WTC11 (cell line): ENCODE measurements at regions not wholly inside any gene's neighbourhood (a gene's known extent, or its start where the extent isn't known, plus 50 kb on each side); places are given as distances from the start of the nearest gene placed in this dataset.

Source experiments
- ATAC-seq: fragments of 200-7000 bp; cut with Tn5 transposase; 2 replicates; pipeline ENCODE4 v1.10.0; 2021; ENCODE audit warnings: mild to moderate bottlenecking, moderate library complexity
- CTCF ChIA-PET: fragments of 300-600 bp; sonication (Branson Sonifier 250); formaldehyde crosslinking; loops from one replicate; lab custom pipeline; 2021; ENCODE audit warnings: antibody characterized with exemption; lab: Charles Lee
- POLR2A ChIA-PET: fragments of 350-600 bp; sonication (Branson Sonifier 250); formaldehyde crosslinking; loops from one replicate; lab custom pipeline; 2021; ENCODE audit warnings: antibody characterized with exemption; lab: Charles Lee
- DNase-seq: peaks from one replicate; pipeline ENCODE4 v3.0.0; 2021; ENCODE audit warnings: low spot score
- H3K27ac Mint-ChIP-seq: 2 replicates; pipeline ENCODE4 v1.8.0; 2021; ENCODE audit warnings: mixed read lengths
- H3K27me3 Mint-ChIP-seq: 2 replicates; pipeline ENCODE4 v1.8.0; 2021; ENCODE audit warnings: low read depth, mild to moderate bottlenecking, moderate library complexity, mixed read lengths
- H3K36me3 Mint-ChIP-seq: 2 replicates; pipeline ENCODE4 v1.8.0; 2021; ENCODE audit warnings: mixed read lengths
- H3K4me1 Mint-ChIP-seq: 2 replicates; pipeline ENCODE4 v1.8.0; 2022; ENCODE audit warnings: mixed read lengths
- H3K4me3 Mint-ChIP-seq: 2 replicates; pipeline ENCODE4 v1.8.0; 2021; ENCODE audit warnings: mild to moderate bottlenecking, moderate library complexity, mixed read lengths
- H3K9me3 Mint-ChIP-seq: 2 replicates; pipeline ENCODE4 v1.8.0; 2021; ENCODE audit warnings: mixed read lengths
- ATF1 ChIP-seq: sonication (generic); formaldehyde crosslinking; IDR thresholded peaks from 2 replicates; pipeline ENCODE4 v1.8.1; 2023; ENCODE audit warnings: mild to moderate bottlenecking, moderate library complexity, missing genetic modification reagents
- ATF2 ChIP-seq: sonication (generic); formaldehyde crosslinking; IDR thresholded peaks from 2 replicates; pipeline ENCODE4 v1.8.1; 2022; ENCODE audit warnings: low read depth, missing genetic modification reagents, borderline replicate concordance
- CDX4 ChIP-seq: fragments of 250-450 bp; sonication (Bioruptor Pico); IDR thresholded peaks from 2 replicates; pipeline ENCODE4 v1.9.0; 2021; ENCODE audit warnings: moderate library complexity, mild to moderate bottlenecking, inconsistent platforms, borderline replicate concordance
- CREB1 ChIP-seq: sonication (generic); formaldehyde crosslinking; IDR thresholded peaks from 2 replicates; pipeline ENCODE4 v1.8.0; 2023; ENCODE audit warnings: mild to moderate bottlenecking, missing genetic modification reagents
- ELF4 ChIP-seq: sonication (generic); formaldehyde crosslinking; IDR thresholded peaks from 2 replicates; pipeline ENCODE4 v1.8.1; 2022; ENCODE audit warnings: low read depth, mild to moderate bottlenecking, moderate library complexity, missing genetic modification reagents
- EMX1 ChIP-seq: fragments of 250-450 bp; sonication (Bioruptor Pico); IDR thresholded peaks from 2 replicates; pipeline ENCODE4 v1.8.0; 2021; ENCODE audit warnings: mild to moderate bottlenecking
- GRHL2 ChIP-seq: fragments of 250-450 bp; sonication (Bioruptor Pico); IDR thresholded peaks from 2 replicates; pipeline ENCODE4 v1.8.0; 2022; ENCODE audit warnings: mild to moderate bottlenecking, moderate library complexity; ENCODE audit not compliant: insufficient replicate concordance, severe bottlenecking
- NFE2L1 ChIP-seq: sonication (generic); formaldehyde crosslinking; IDR thresholded peaks from 2 replicates; pipeline ENCODE4 v1.8.1; 2023; ENCODE audit warnings: missing genetic modification reagents
- TCF7 ChIP-seq: sonication (generic); formaldehyde crosslinking; IDR thresholded peaks from 2 replicates; pipeline ENCODE4 v1.8.0; 2022; ENCODE audit warnings: mild to moderate bottlenecking, low read depth, missing genetic modification reagents, moderate library complexity
- TEAD4 ChIP-seq: sonication (generic); formaldehyde crosslinking; IDR thresholded peaks from 2 replicates; pipeline ENCODE4 v1.8.0; 2022; ENCODE audit warnings: mild to moderate bottlenecking, missing genetic modification reagents
- ZNF219 ChIP-seq: sonication (generic); formaldehyde crosslinking; IDR thresholded peaks from 2 replicates; pipeline ENCODE4 v1.8.0; 2023; ENCODE audit warnings: missing genetic modification reagents, mild to moderate bottlenecking, borderline replicate concordance
- ZNF532 ChIP-seq: fragments of 250-450 bp; sonication (Bioruptor Pico); IDR thresholded peaks from 2 replicates; pipeline ENCODE4 v1.9.0; 2021; ENCODE audit warnings: mild to moderate bottlenecking, borderline replicate concordance
- TF ChIP-seq, protein P1 (sequence below): fragments of 250-450 bp; sonication (Bioruptor Pico); IDR thresholded peaks from 2 replicates; pipeline ENCODE4 v1.8.0; 2021; ENCODE audit warnings: mild to moderate bottlenecking
- TF ChIP-seq, protein P2 (sequence below): fragments of 250-450 bp; sonication (Bioruptor Pico); conservative IDR thresholded peaks from 2 replicates; pipeline ENCODE4 v1.9.0; 2021; ENCODE audit warnings: mild to moderate bottlenecking
- TF ChIP-seq, protein P3 (sequence below): fragments of 250-450 bp; sonication (Bioruptor Pico); IDR thresholded peaks from 2 replicates; pipeline ENCODE4 v1.9.0; 2021; ENCODE audit warnings: mild to moderate bottlenecking
- TF ChIP-seq, protein P4 (sequence below): fragments of 250-450 bp; sonication (Bioruptor Pico); IDR thresholded peaks from 2 replicates; pipeline ENCODE4 v2.1.2; 2022; ENCODE audit warnings: mild to moderate bottlenecking, moderate library complexity

GRCh38 chr13:44812818-44813217, 176.5 kb downstream of the NUFIP1 start (continued):
- TF ChIP-seq ZNF532 (CRISPR knock-in tag) (no peak), ATF1 (CRISPR knock-in tag) (no peak), TCF7 (CRISPR knock-in tag) (no peak), ATF2 (CRISPR knock-in tag) (no peak), GRHL2 (CRISPR knock-in tag) (no peak), CREB1 (CRISPR knock-in tag) (no peak), ZNF219 (CRISPR knock-in tag) (no peak), EMX1 (no peak), TEAD4 (CRISPR knock-in tag) (no peak)
- TF ChIP-seq, protein P1, sequence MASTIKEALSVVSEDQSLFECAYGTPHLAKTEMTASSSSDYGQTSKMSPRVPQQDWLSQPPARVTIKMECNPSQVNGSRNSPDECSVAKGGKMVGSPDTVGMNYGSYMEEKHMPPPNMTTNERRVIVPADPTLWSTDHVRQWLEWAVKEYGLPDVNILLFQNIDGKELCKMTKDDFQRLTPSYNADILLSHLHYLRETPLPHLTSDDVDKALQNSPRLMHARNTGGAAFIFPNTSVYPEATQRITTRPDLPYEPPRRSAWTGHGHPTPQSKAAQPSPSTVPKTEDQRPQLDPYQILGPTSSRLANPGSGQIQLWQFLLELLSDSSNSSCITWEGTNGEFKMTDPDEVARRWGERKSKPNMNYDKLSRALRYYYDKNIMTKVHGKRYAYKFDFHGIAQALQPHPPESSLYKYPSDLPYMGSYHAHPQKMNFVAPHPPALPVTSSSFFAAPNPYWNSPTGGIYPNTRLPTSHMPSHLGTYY (CRISPR knock-in tag), result no peak
- TF ChIP-seq, protein P2, sequence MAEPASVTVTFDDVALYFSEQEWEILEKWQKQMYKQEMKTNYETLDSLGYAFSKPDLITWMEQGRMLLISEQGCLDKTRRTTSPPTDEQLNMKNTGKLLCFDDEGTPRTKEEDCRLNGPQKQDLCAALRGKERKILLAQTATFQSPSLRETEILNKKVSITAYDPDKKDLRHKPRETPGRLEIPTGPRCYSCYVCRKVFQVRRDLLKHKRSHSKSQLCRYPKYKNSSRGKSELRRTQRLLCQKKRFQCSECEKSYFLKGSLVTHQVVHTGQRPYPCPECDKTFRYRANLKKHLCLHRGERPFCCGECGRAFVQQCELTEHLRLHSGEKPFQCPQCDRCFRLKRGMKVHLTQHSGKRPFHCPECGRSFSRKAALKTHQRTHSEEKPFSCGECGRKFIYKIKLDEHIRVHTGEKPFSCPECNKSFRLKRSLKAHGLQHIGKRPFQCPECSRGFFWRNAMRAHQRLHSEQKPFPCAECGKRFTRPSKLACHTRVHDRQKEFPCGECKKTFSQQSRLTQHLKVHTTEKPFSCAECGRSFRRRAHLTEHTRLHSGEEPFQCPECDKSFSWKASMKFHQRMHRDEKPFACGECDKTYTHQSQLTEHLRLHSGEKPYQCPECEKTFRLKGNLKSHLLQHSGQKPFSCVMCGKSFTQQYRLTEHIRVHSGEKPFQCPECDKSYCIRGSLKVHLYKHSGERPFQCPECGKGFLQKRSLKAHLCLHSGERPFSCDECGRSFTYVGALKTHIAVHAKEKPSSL (CRISPR knock-in tag), result no peak

GRCh38 chr13:44810061-44810840, 179.0 kb downstream of the NUFIP1 start:
- H3K4me1 Mint-ChIP-seq, result peaks cover 1% of the 10 kb centered on the region; the same call in 1 of the 2 replicates
- POLR2A ChIA-PET, result no interaction called here
- TF ChIP-seq ELF4 (no peak), CDX4 (CRISPR knock-in tag) (no peak), NFE2L1 (CRISPR knock-in tag) (no peak)
- TF ChIP-seq, protein P3, sequence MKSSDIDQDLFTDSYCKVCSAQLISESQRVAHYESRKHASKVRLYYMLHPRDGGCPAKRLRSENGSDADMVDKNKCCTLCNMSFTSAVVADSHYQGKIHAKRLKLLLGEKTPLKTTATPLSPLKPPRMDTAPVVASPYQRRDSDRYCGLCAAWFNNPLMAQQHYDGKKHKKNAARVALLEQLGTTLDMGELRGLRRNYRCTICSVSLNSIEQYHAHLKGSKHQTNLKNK (CRISPR knock-in tag), result no peak
- TF ChIP-seq, protein P4, sequence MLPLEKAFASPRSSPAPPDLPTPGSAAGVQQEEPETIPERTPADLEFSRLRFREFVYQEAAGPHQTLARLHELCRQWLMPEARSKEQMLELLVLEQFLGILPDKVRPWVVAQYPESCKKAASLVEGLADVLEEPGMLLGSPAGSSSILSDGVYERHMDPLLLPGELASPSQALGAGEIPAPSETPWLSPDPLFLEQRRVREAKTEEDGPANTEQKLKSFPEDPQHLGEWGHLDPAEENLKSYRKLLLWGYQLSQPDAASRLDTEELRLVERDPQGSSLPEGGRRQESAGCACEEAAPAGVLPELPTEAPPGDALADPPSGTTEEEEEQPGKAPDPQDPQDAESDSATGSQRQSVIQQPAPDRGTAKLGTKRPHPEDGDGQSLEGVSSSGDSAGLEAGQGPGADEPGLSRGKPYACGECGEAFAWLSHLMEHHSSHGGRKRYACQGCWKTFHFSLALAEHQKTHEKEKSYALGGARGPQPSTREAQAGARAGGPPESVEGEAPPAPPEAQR (CRISPR knock-in tag), result no peak
- TF ChIP-seq, all 79 proteins: peak for 0
- no peak overlapping the region for H3K4me3 Mint-ChIP-seq
- no peak for DNase-seq
- H3K9me3 Mint-ChIP-seq, result no peaks in the 10 kb centered on the region
- ATAC-seq, result no peak
- no peaks in the 10 kb centered on the region for H3K27me3 Mint-ChIP-seq
- CTCF ChIA-PET, result interaction anchor here (1.0 kb wide), 1 partner anchor 8 kb away, joined by 4 read pairs; no protein-coding TSS in a partner anchor
- H3K36me3 Mint-ChIP-seq, result no peaks in the 10 kb centered on the region
- no peak overlapping the region for H3K27ac Mint-ChIP-seq
